Adrenal gland (tissue), 5 donors: ENCODE measurements at regions not wholly inside any gene's neighbourhood (a gene's known extent, or its start where the extent isn't known, plus 50 kb on each side); places are given as distances from the start of the nearest gene placed in this dataset.

Source experiments
- POLR2A ChIP-seq, 2 donors: fragments of 450-650 bp; IDR thresholded peaks; one replicate each; pipeline ENCODE4 v1.6.1; 2017; ENCODE audit warnings: antibody characterized with exemption in 2 of 2, mild to moderate bottlenecking in 2 of 2, moderate library complexity in 1 of 2
- TF ChIP-seq, protein P1 (sequence below), 6 experiments: fragments of 450-650 bp in 4 of 6; fragments of 200-600 bp in 2 of 6; sonication (generic) in 1 of 6; IDR thresholded peaks; 1 replicate in 5 of 6; 2 replicates in 1 of 6; pipeline versions ENCODE4 v1.5.1 to v1.8.0; 2016 to 2021; ENCODE audit warnings: antibody characterized with exemption in 6 of 6, mild to moderate bottlenecking in 2 of 6, moderate library complexity in 1 of 6
- donor health status: DM: no; HTN: no; CAD: no.

DNA sequence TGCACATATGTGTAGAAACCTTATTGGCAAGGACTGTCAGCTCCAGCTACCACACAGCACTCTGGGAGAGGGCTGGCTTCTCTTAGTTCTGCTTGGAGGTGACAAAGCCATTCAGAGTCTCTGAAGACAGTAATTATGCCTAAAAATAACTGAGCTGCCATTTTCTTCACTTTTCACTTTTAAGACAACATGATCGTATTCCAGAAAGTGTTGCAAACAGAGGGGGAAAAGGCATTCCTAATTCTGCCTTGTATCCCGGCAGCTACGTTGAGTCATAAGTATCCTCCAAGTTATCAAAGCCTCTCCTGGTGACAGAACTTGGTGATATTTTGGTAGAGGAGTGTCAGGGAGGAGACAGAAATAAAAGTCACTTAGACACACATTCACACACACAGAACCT is 327.7 kb downstream of the HAPSTR1 start:
- TF ChIP-seq POLR2A (IDR thresholded peaks at IDR 0.05): no peak
- TF ChIP-seq, protein P1, sequence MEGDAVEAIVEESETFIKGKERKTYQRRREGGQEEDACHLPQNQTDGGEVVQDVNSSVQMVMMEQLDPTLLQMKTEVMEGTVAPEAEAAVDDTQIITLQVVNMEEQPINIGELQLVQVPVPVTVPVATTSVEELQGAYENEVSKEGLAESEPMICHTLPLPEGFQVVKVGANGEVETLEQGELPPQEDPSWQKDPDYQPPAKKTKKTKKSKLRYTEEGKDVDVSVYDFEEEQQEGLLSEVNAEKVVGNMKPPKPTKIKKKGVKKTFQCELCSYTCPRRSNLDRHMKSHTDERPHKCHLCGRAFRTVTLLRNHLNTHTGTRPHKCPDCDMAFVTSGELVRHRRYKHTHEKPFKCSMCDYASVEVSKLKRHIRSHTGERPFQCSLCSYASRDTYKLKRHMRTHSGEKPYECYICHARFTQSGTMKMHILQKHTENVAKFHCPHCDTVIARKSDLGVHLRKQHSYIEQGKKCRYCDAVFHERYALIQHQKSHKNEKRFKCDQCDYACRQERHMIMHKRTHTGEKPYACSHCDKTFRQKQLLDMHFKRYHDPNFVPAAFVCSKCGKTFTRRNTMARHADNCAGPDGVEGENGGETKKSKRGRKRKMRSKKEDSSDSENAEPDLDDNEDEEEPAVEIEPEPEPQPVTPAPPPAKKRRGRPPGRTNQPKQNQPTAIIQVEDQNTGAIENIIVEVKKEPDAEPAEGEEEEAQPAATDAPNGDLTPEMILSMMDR (IDR thresholded peaks at IDR 0.05): no peak
